Fibroblast of upper back skin (primary cell): ENCODE measurements at regions not wholly inside any gene's neighbourhood (a gene's known extent, or its start where the extent isn't known, plus 50 kb on each side); places are given as distances from the start of the nearest gene placed in this dataset.
"Not testable (repeated sequence)": the region's sequence is repeated elsewhere in the genome, so short reads cannot be mapped to it uniquely, and the experiment has no call there.

ENCODE experiments used
- DNase-seq: peaks from one replicate; pipeline ENCODE4 v3.0.0-alpha.2; 2013

GRCh38 chr7:119908948-119909347 is 364.0 kb upstream of the KCND2 start:
- DNase-seq, result no peak

GRCh38 chr7:119914119-119914518 is 358.9 kb upstream of the KCND2 start:
- DNase-seq, result not testable (repeated sequence)

DNA sequence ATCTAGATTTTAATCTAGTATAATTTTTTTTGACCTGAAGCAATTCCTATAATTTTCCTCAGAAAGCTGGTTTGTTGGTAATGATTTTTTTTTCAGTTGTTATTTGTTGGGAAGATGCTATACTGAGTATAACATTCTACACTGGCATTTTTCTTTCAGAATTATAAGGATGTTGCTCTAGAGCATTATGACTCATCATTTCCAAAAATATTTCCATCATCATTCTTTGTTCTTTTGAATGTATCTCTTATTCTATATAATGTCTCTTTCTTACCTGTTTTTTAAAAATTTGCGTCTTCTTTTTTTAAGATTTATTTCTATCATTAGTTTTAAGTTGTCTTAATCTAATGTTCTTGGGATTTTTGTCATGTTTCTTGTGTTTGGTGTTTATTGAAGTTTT is 356.5 kb upstream of the KCND2 start:
- DNase-seq, result no peak

DNA sequence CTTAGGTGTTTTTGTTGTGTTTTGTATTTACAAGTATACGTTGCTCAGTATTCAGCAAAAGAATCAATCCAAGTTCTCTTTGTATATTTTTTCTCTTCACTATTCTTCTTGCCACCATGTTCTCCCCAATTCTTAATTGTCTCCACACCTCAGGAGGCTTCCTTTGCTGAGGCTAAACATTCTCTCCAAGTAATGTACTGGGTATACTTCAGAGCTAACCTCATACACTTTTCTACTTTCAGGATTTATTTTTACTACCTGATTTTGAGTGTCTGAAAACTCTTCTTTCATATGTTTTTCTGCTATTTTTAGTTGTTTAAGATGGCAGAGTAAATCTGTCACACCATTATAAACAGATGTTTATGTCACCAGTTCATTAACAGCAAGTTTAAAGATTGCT is 354.8 kb upstream of the KCND2 start:
- no peak for DNase-seq

GRCh38 chr7:119919986-119920385 is 353.0 kb upstream of the KCND2 start:
- DNase-seq, result no peak

DNA sequence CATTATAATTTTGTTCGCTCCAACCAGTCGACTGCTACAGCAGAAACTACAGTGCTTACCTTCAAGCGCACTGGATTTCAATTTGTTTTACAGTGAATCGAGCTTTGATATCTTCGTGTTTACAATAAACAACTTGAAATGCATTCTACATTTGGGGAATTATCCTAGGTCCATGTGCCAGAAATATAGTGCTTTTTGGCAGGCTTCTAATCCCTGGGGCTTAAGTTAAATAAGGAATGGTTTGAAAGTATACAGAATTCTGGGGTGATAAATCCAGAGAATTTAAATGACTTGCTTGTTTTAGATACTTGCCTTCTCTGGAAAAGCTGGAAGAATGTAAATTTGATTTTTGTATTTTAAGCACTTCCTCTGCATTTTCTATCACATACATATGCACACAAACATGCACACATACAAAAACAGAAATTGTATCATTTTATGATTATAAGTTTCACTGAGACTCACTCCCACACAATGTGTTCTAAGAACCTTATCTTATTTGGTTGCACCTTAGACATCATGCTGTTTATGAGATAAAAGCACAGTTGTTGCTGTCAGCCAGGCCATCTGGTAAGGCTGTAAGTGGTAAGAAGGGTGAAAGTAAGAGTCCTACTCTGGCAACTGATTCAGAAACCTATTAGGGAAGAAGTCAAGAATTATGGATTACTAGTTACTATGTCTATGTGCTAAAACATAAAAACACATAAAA is 347.2 kb upstream of the KCND2 start:
- no peak for DNase-seq

DNA sequence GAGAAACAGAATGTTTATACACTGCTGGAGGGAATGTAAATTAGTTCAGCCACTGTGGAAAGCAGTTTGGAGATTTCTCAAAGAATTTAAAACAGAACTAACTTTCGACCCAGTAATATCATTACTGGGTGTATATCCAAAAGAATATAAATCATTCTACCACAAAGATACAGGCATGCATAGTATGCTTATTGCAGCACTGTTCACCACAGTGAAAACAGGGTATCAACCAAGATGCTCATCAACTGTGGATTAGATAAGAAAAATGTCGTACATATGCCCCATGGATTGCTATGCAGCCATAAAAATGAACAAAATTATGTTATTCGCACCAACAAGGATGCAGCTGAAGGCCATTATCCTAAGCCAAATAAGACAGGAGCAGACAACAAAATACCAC is 343.1 kb upstream of the KCND2 start:
- DNase-seq, result peak; percentile 40

DNA sequence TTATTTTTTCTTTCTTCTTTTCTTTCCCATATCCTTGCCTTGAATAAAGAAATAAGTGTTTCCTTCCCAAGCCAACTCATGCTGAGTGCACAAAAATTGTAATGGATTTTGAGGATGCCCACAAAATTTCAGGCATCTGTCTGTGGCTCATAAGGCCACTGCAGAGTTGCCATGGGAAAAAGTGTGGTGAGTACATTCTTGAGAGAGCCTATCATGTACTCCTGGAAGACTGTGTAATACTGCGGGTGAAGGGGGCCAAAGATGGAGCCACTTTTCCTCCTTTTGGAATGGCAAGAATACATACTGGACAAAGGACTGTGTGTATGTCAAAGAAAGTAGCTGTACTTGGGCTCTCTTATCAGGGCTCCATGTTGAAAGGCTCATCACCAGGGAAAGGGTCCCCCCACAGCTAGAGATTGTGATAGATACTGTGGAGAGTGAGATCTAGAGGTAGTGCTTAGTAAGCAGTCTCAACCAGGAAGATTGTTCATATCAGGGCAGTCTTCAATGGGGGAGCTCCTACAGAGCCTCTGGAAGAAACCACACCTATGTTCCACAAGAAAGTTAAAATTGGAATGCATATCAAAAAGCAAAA is 341.6 kb upstream of the KCND2 start:
- peak; percentile 35 for DNase-seq

DNA sequence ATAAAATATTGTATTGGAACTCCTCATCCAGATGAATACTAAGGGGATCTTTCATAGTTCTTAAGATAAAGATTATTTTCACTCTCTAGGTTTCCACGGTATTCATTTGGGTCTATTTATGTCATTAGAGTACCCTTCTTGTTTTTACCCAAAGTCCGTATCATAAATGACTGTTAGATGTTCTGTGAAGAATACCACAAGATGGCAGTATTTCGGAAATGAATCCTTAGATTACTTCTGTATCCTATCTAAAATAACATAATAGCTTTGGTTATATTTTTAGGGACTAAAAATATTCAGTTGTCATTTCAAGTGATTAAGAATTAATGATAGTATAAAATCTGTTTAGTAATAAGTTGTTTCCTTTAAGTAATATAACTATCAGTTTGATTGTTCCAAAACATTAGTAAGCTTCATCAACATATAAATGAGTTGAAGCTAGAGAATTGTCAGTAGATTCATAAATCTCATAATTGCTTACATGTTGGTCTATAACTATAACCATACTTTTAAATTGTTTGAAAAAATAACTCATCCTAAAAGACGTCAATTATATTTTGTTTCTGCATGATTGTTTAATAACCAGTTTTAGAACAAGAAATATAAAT is 337.5 kb upstream of the KCND2 start:
- peak; percentile 56 for DNase-seq

- DNase-seq, result peak; percentile 59
Observed at GRCh38 chr7:119936836-119937235, 336.1 kb upstream of the KCND2 start.

DNA sequence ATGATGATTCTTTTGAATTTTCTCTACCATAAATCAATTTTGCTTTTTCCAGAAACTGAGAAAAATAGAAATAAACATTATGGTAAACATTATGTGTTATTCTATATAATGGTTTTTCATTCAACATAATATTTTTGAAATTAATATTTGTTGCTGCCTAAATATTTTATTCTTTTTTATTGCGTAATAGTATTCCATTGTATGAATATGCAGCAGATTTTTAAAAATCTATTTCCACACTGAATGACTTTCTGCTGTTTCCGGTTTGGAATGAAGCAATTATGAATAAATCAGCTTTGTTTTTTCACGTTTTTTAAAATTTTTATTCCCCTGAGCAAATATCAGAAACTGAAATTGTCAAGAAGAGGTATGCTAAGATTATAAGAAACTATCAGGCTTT is 335.2 kb upstream of the KCND2 start:
- no peak for DNase-seq

GRCh38 chr7:119943942-119944600 is 328.9 kb upstream of the KCND2 start:
- DNase-seq, result peak; percentile 2

DNA sequence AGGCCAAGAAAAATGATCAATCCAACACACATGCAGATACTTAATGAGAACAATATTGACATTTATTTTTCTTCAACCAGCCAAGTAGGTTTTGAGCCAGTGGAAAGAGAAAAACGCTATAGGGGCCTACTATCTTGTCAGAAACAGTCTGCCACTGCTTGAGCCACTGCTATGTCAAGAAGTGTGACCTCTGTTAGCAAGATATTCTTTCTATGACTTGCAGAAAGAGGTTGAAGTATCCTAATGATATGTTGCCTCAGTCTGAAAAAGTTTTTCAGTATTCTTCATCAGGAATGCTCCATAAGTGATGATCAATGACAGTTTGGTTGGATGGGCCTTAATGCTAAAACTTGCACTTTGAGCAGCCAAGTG is 328.4 kb upstream of the KCND2 start:
- DNase-seq, result no peak

DNA sequence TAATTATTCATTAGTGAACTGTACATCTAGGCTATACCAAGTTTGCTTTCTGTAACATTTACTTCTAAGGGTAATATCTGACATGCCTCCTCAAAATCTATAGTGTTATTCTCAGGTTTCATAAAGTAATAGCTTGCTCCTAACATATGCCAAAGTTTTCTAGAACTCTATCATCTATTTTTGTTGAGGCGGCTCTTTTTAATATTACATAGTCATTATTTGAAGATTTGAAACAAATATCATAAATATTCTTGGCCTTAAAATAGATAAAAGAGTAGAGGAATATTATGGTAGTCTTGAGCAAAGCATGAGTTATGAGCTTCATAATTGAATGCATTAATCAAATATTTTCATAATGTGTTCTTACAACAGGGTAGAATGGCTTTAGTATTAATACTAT is 327.2 kb upstream of the KCND2 start:
- no peak for DNase-seq

DNA sequence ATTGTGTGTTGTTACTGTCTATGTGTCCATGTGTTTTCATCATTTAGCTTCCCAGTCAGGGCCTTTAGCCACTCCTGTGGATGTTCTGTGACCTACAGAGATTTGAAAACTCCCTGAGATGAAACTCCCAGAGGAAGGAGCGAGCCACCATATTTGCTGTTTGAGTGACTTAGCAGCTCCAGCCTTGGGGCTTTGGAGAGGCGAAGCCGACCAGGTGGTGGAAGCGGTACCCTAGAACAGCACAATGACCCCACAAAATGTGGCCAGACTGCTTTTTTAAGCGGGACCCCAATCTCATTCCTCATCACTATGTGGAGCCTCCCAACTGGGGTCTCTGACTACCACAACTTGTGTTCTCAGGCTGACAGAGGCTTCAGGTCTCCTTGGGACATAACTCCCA is 323.9 kb upstream of the KCND2 start:
- DNase-seq, result no peak

DNA sequence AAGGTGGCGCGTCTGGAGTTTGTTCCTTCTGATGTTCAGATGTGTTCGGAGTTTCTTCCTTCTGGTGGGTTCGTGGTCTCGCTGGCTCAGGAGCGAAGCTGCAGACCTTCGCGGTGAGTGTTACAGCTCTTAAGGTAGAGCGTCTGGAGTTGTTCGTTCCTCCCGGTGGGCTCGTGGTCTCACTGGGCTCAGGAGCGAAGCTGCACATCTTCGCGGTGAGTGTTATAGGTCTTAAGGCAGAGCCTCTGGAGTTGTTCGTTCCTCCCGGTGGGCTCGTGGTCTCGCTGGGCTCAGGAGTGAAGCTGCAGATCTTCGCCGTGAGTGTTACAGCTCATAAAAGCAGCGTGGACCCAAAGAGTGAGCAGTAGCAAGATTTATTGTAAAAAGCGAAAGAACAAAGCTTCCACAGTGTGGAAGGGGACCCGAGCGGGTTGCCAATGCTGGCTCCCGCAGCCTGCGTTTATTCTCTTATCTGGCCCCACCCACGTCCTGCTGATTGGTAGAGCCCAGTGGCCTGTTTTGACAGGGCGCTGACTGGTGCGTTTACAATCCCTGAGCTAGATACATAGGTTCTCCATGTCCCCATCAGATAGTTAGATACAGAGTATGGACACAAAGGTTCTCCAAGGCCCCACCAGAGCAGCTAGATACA is 322.5 kb upstream of the KCND2 start:
- not testable (repeated sequence) for DNase-seq

- not testable (repeated sequence) for DNase-seq
Observed at GRCh38 chr7:119951614-119952013, 321.4 kb upstream of the KCND2 start.

DNA sequence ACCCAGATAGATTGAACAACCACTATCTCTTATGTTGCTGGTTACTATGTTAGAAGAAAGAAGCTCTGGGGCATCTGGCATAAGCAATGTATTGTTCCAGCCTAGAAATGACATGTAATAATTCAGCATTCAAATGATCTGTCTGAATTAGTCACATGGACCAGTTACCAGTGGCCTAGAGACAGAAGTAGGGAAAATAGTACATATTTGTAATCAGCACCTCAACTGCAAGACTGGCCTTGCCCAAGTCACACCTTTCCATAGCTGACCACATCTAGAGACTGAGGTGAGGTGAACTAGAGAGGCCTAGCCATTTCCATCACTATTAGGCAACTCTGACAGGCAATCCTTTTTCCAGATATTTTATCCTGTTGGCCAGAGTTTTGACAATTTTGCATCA is 315.6 kb upstream of the KCND2 start:
- no peak for DNase-seq

DNA sequence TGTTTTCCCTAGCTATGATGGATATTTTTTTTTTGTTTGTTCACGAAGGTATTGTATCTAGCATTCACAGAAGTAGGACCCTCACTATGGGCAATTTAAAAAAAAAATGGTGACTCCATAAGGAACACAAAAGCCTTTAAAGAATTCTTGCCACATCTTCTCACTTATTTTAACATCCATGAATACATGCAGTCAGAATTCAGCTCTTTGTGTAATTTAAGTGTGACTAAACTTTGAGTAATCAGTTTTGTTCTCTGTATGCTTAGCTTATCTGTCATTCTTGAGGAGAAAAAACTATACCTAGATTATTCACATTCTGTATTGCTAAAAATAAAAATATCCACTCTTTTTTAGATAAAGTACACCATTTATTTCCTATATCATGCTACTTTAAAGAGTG is 313.2 kb upstream of the KCND2 start:
- DNase-seq, result peak; percentile 65

GRCh38 chr7:119963654-119964053 is 309.3 kb upstream of the KCND2 start:
- DNase-seq, result no peak

DNA sequence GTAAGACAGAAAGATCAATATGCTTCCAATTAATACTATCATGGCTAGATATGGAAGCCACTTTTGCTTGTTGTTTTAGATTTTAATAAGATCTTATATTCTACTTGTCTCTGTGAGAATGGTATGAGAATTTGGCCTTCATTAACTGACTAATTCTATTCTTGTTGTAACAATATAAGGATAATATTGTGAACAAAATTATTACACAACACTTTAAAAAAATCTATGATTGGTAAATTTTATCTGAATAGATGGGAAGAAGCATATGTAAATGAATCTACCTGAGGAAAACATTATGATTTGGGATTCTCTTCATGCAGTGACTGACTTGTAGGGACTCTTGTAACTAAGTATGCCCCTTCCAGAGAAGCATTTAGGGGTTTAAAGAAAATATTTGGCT is 308.9 kb upstream of the KCND2 start:
- no peak for DNase-seq

DNA sequence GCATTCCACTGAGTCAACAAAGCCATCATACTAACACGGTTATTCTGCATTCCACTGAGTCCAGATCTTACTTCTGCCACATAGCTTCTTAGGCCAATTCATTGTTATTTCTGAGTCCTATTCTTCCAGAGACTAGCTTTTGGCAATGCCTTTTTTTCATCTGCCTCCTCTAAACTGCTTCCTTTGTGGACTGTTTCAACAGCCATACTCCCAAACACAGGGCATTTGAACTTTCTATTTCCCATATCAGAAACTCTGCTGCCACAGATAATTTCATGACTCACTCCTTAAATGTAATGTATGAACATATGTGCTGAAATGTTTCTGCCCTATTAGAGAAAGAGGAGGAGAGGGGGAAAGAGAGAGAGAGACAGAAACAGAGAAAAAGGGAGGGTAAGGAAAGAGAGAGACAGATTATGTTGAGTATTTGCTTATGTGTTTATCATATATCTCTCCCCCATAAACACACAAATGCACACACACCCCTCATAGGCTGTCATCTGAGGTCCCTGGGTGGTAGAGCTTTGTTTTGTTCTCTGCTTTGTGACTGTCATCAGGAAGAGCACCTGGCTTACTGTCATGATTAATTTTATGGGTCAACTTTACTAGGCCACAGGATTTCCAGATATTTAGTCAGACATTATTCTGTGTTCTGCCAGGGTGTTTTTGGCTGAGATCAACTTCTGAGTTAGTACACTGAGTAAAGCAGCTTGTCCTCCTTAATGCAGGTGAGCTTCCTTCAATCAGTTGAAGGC is 308.0 kb upstream of the KCND2 start:
- DNase-seq, result peak; percentile 75

DNA sequence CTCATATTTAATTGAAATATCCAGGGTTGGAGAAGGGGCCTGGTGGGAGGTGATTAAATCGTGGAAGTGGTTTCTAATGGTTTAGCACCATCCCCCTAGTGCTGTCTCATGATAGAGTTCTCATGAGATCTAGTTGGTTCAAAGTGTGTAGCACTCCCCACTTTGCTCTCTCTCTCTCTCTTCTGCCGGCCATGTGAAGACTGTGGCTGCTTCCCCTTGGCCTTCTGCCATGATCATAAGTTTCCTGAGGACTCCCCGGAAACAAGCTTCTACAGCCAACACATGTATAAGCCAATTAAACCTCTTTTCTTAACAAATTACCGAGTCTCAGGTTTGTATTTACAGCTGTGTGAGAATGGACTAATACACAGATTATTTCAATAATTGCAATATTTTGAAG is 305.8 kb upstream of the KCND2 start:
- no peak for DNase-seq
